GM12878 (cell line): ENCODE measurements at regions not wholly inside any gene's neighbourhood (a gene's known extent, or its start where the extent isn't known, plus 50 kb on each side); places are given as distances from the start of the nearest gene placed in this dataset.

Experiments used
- BHLHE40 ChIP-seq, 2 experiments: fragments of 450-650 bp in 1 of 2; IDR thresholded peaks; 2 replicates each; pipeline ENCODE4 v1.6.1; 2011 to 2017; ENCODE audit warnings: low read depth in 2 of 2, borderline replicate concordance in 1 of 2, improper control_type of control experiment in 1 of 2, low read length in 1 of 2, mild to moderate bottlenecking in 1 of 2
- CHD2 ChIP-seq: IDR thresholded peaks from 2 replicates; pipeline ENCODE4 v1.6.1; 2011; ENCODE audit warnings: low read depth, low read length, improper control_type of control experiment, borderline replicate concordance
- CTCF ChIP-seq, 3 experiments: IDR thresholded peaks in 2 of 3; conservative IDR thresholded peaks in 1 of 3; 2 replicates each; pipeline ENCODE4 v1.5.1; 2011; ENCODE audit warnings: low read depth in 3 of 3, low read length in 3 of 3, mild to moderate bottlenecking in 3 of 3, control low read depth in 2 of 3, moderate library complexity in 2 of 3, inconsistent platforms in 1 of 3, mixed read lengths in 1 of 3; ENCODE audit not compliant: control insufficient read depth in 2 of 3, insufficient read depth in 1 of 3; ENCODE audit errors: extremely low read depth in 1 of 3
- E2F4 ChIP-seq: IDR thresholded peaks from 2 replicates; pipeline ENCODE4 v1.6.1; 2012; ENCODE audit warnings: low read depth, low read length, improper control_type of control experiment
- EZH2 ChIP-seq: IDR thresholded peaks from 2 replicates; pipeline ENCODE4 v1.6.1; 2012; ENCODE audit warnings: low read depth, mild to moderate bottlenecking, control low read depth, inconsistent platforms, low read length, borderline replicate concordance; ENCODE audit not compliant: control insufficient read depth
- IRF3 ChIP-seq: fragments of 450-650 bp; IDR thresholded peaks from 2 replicates; pipeline ENCODE4 v1.6.1; 2014; ENCODE audit warnings: mild to moderate bottlenecking
- MAX ChIP-seq: IDR thresholded peaks from 2 replicates; pipeline ENCODE4 v1.6.1; 2012; ENCODE audit warnings: low read depth, low read length, improper control_type of control experiment
- MYB ChIP-seq: fragments of 150-350 bp; IDR thresholded peaks from 2 replicates; pipeline ENCODE4 v1.6.1; 2014; ENCODE audit warnings: mild to moderate bottlenecking, low read depth, low read length, borderline replicate concordance
- POLR2A ChIP-seq: IDR thresholded peaks from 2 replicates; pipeline ENCODE4 v1.6.1; 2011; ENCODE audit warnings: low read depth, mild to moderate bottlenecking, low read length
- USF2 ChIP-seq: IDR thresholded peaks from 2 replicates; pipeline ENCODE4 v1.6.1; 2011; ENCODE audit warnings: low read depth, low read length, improper control_type of control experiment, borderline replicate concordance
- ZNF24 ChIP-seq: fragments of 450-650 bp; IDR thresholded peaks from 2 replicates; pipeline ENCODE4 v1.6.1; 2017; ENCODE audit warnings: antibody characterized with exemption, mild to moderate bottlenecking

GRCh38 chr3:179503640-179504039 is 52.4 kb upstream of the GNB4 start:
- TF ChIP-seq CTCF (IDR thresholded peaks at IDR 0.05 in 2 of 3, conservative IDR thresholded peaks at IDR 0.05 in 1 of 3; ENCODE audit: control insufficient read depth in 2 of 3, extremely low read depth in 1 of 3, insufficient read depth in 1 of 3, low read depth in 3 of 3, low read length in 3 of 3) (no peak), IRF3 (no peak), MAX (no peak), MYB (no peak), POLR2A (no peak), USF2 (no peak), EZH2 (no peak), BHLHE40 (IDR thresholded peaks at IDR 0.05; ENCODE audit: borderline replicate concordance in 1 of 2, low read depth in 2 of 2, low read length in 1 of 2) (no peak), ZNF24 (no peak), E2F4 (no peak), CHD2 (no peak)
